ENCODE measurements at regions not wholly inside any gene's neighbourhood (a gene's known extent, or its start where the extent isn't known, plus 50 kb on each side); places are given as distances from the start of the nearest gene placed in this dataset.

- Histone ChIP-seq H3K27ac (no peak overlapping the region), H3K4me1 (no peaks in the 10 kb centered on the region), H3K27me3 (no peaks in the 10 kb centered on the region), H3K4me3 (no peak overlapping the region), H3K9me3 (no peaks in the 10 kb centered on the region), H3K36me3 (no peaks in the 10 kb centered on the region)
- no peak for DNase-seq
- 81 to 88% (median 86%) methylated on average over 2 of the region's 2 CpGs for WGBS, 5 donors
- intact Hi-C loops (cut with DNase I; ENCODE audit: low total_unique reads) = no loop called here
- TF ChIP-seq CTCF (IDR thresholded peaks at IDR 0.05) (no peak), POLR2AphosphoS5 (IDR thresholded peaks at IDR 0.05) (no peak), EP300 (IDR thresholded peaks at IDR 0.05) (no peak), POLR2A (IDR thresholded peaks at IDR 0.05) (no peak)
Observed at GRCh38 chr4:112982680-112983079, 66.8 kb upstream of the ANK2 start.

GRCh38 chr4:112994732-112995464 lies 54.6 kb upstream of the ANK2 start:
- DNase-seq = no peak
- Histone ChIP-seq H3K36me3 (no peaks in the 10 kb centered on the region), H3K9me3 (no peaks in the 10 kb centered on the region), H3K27ac (no peak overlapping the region), H3K4me1 (no peaks in the 10 kb centered on the region), H3K4me3 (no peak overlapping the region), H3K27me3 (no peaks in the 10 kb centered on the region)
- WGBS, 5 donors = 87 to 97% (median 89%) methylated on average over 3 of the region's 3 CpGs
- TF ChIP-seq POLR2AphosphoS5 (IDR thresholded peaks at IDR 0.05) = no peak
- TF ChIP-seq CTCF (IDR thresholded peaks at IDR 0.05) = no peak
- TF ChIP-seq POLR2A (IDR thresholded peaks at IDR 0.05) = no peak
- TF ChIP-seq EP300 (IDR thresholded peaks at IDR 0.05) = no peak
- intact Hi-C loops (cut with DNase I; ENCODE audit: low total_unique reads) = no loop called here

Small RNAs in the stretch of these regions (small RNA-seq; reads per million reads assigned to genes)
- gene AC017007.1 (0 reads per million in 4 donors), gene RF00019 (0 reads per million in 4 donors)
